ENCODE measurements at regions not wholly inside any gene's neighbourhood (a gene's known extent, or its start where the extent isn't known, plus 50 kb on each side); places are given as distances from the start of the nearest gene placed in this dataset.

DNA sequence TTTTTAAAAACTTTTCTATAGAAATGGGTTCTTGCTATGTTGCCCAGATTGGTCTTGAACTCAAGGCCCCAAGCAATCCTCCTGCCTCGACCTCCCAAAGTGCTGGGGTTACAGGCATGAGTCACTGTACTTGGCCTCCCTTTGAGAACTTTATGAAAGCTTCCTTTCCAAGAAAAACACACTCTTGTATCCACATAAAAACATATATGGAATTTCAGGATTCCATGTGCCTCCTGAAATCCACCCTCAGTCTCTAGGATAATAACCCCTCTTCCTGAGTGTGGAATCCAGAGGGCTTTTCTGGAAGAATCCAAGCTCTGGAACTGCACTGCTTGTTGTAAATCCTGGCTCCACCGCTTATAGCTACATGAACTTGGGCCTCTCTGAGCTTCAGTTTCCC, 53.2 kb upstream of the MRTFB start:
- intact Hi-C loops (cut with DNase I), result loop anchor here in 3 of 10 donors (5.0 to 10.0 kb wide), 3 partner anchors 47 to 63 kb away; partner anchors contain the start of gene MRTFB (in 1 of the 3)
- Histone ChIP-seq H3K9me3 (no peaks in the 10 kb centered on the region), H3K4me3 (no peak overlapping the region), H3K36me3 (no peaks in the 10 kb centered on the region), H3K27ac (no peak overlapping the region), H3K4me1 (peaks cover 0 to 42% (median 23%) of the 10 kb centered on the region in 12 donors), H3K27me3 (no peaks in the 10 kb centered on the region)
- ATAC-seq, result no peak
- TF ChIP-seq CTCF (IDR thresholded peaks at IDR 0.05) (no peak), POLR2A (IDR thresholded peaks at IDR 0.05) (no peak)
- DNase-seq, result no peak
- 79 to 95% (median 85%) methylated on average over 2 of the region's 2 CpGs for WGBS, 4 donors

- intact Hi-C loops (cut with DNase I), result loop anchor here in 3 of 10 donors (5.0 to 10.0 kb wide), 3 partner anchors 46 to 64 kb away; partner anchors contain the start of gene MRTFB (in 1 of the 3)
- H3K27ac ChIP-seq, result no peak overlapping the region
- DNase-seq (no peak), ATAC-seq (no peak)
- no peaks in the 10 kb centered on the region for H3K27me3 ChIP-seq
- no peak overlapping the region for H3K4me3 ChIP-seq
- H3K9me3 ChIP-seq, result no peaks in the 10 kb centered on the region
- H3K36me3 ChIP-seq, result no peaks in the 10 kb centered on the region
- 69 to 79% (median 74%) methylated on average over 4 of the region's 4 CpGs for whole genome bisulfite sequencing, 4 donors
- peak in 1 of 12 donors; percentile 7 for TF ChIP-seq CTCF (IDR thresholded peaks at IDR 0.05)
- TF ChIP-seq POLR2A (IDR thresholded peaks at IDR 0.05), result no peak
- H3K4me1 ChIP-seq, result peaks cover 0 to 32% (median 16%) of the 10 kb centered on the region in 12 donors
Measured at GRCh38 chr16:14018851-14019250, 52.3 kb upstream of the MRTFB start.

DNA sequence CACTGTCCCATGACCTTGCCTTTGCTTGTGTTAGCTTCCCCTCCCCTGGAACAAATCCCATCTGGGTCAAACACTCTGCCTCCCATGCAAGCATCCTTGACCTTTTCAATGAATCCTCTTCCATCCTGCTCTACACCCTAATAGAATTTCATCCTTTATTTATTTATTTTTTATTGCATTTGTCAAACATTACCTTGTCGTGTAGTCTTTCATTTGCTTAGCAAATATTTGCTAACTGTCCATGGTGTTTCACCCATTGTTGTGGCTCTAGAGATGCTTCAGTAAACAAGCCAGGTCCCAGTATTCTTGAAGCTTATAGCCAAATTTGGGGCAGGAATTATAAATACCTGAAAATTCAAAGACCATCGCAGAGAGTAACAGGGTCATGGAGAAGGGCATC, 51.0 kb upstream of the MRTFB start:
- peaks cover 0 to 23% (median 10%) of the 10 kb centered on the region in 12 donors for H3K4me1 ChIP-seq
- intact Hi-C loops (cut with DNase I), result no loop called here
- no peak for TF ChIP-seq CTCF (IDR thresholded peaks at IDR 0.05)
- no peak for TF ChIP-seq POLR2A (IDR thresholded peaks at IDR 0.05)
- DNase-seq, result no peak
- no peak overlapping the region for H3K4me3 ChIP-seq
- H3K27me3 ChIP-seq, result no peaks in the 10 kb centered on the region
- no peaks in the 10 kb centered on the region for H3K36me3 ChIP-seq
- ATAC-seq, result no peak
- H3K9me3 ChIP-seq, result no peaks in the 10 kb centered on the region
- H3K27ac ChIP-seq, result no peak overlapping the region
- 94 to 100% (median 97%) methylated on average over 2 of the region's 2 CpGs for WGBS, 4 donors

All from heart left ventricle (tissue), 16 donors.